Endodermal cell (in vitro differentiated cells): ENCODE measurements at regions not wholly inside any gene's neighbourhood (a gene's known extent, or its start where the extent isn't known, plus 50 kb on each side); places are given as distances from the start of the nearest gene placed in this dataset.

ENCODE experiments used
- DNase-seq: peaks from one replicate; pipeline ENCODE4 v3.0.0-alpha.2; 2017
- H3K27ac ChIP-seq: 2 replicates; pipeline ENCODE4 v1.5.1; 2013; ENCODE audit warnings: mild to moderate bottlenecking, low read depth, low read length, moderate library complexity
- H3K27me3 ChIP-seq: 2 replicates; pipeline ENCODE4 v1.6.1; 2013; ENCODE audit warnings: mild to moderate bottlenecking, low read length, moderate library complexity; ENCODE audit not compliant: insufficient read depth, control insufficient read depth, poor library complexity, severe bottlenecking
- H3K36me3 ChIP-seq: 2 replicates; pipeline ENCODE4 v1.7.0; 2013; ENCODE audit warnings: mild to moderate bottlenecking, low read length, moderate library complexity; ENCODE audit not compliant: control insufficient read depth, insufficient read depth
- H3K4me1 ChIP-seq: one replicate; pipeline ENCODE4 v1.7.0; 2013; ENCODE audit warnings: low read length; ENCODE audit not compliant: control insufficient read depth, insufficient read depth
- H3K4me3 ChIP-seq: 2 replicates; pipeline ENCODE4 v1.5.1; 2013; ENCODE audit warnings: mild to moderate bottlenecking, low read length, moderate library complexity
- H3K9ac ChIP-seq: 2 replicates; pipeline ENCODE4 v1.6.1; 2013; ENCODE audit warnings: mild to moderate bottlenecking, low read length, moderate library complexity; ENCODE audit not compliant: poor library complexity, severe bottlenecking; ENCODE audit errors: extremely low read depth
- H3K9me3 ChIP-seq: 2 replicates; pipeline ENCODE4 v1.6.1; 2013; ENCODE audit warnings: mild to moderate bottlenecking, low read length, moderate library complexity; ENCODE audit not compliant: control insufficient read depth
- H3K27ac Mint-ChIP-seq: 2 replicates; pipeline ENCODE4 v1.8.0; 2020; ENCODE audit warnings: mixed read lengths
- H3K27me3 Mint-ChIP-seq: 2 replicates; pipeline ENCODE4 v1.8.0; 2021; ENCODE audit warnings: mild to moderate bottlenecking, mixed read lengths; ENCODE audit not compliant: insufficient read depth
- H3K36me3 Mint-ChIP-seq: 2 replicates; pipeline ENCODE4 v1.8.0; 2020; ENCODE audit warnings: low read depth, mixed read lengths
- H3K4me1 Mint-ChIP-seq: 2 replicates; pipeline ENCODE4 v1.8.0; 2020; ENCODE audit warnings: mixed read lengths
- H3K4me3 Mint-ChIP-seq: 2 replicates; pipeline ENCODE4 v1.8.0; 2020; ENCODE audit warnings: mild to moderate bottlenecking, moderate library complexity, mixed read lengths
- H3K9me3 Mint-ChIP-seq: 2 replicates; pipeline ENCODE4 v1.8.0; 2020; ENCODE audit warnings: mild to moderate bottlenecking, mixed read lengths
- CTCF ChIP-seq: fragments of 200-600 bp; sonication (generic); conservative IDR thresholded peaks from 2 replicates; pipeline ENCODE4 v1.5.0; 2021; ENCODE audit warnings: antibody characterized with exemption, mild to moderate bottlenecking
- WGBS, 2 experiments: methylation state at CpG; one replicate each; pipeline versions ENCODE4 v1.1.5 to v1.1.7; 2013; ENCODE audit warnings: missing lambda C conversion rate in 2 of 2, mixed read lengths in 1 of 2; ENCODE audit not compliant: insufficient coverage in 1 of 2, insufficient read length in 1 of 2; 5-methylcytosine and 5-hydroxymethylcytosine counted together

GRCh38 chr9:106738109-106738508, 124.9 kb upstream of the ZNF462 start:
- no peak overlapping the region for H3K27ac Mint-ChIP-seq
- Histone ChIP-seq H3K4me1 (no peaks in the 10 kb centered on the region), H3K9me3 (no peaks in the 10 kb centered on the region), H3K9ac (no peak overlapping the region), H3K36me3 (no peaks in the 10 kb centered on the region), H3K27me3 (no peaks in the 10 kb centered on the region), H3K27ac (no peak overlapping the region), H3K4me3 (no peak overlapping the region)
- H3K4me3 Mint-ChIP-seq, result no peak overlapping the region
- peaks cover 2% of the 10 kb centered on the region for H3K4me1 Mint-ChIP-seq
- no peak for DNase-seq
- no peaks in the 10 kb centered on the region for H3K36me3 Mint-ChIP-seq
- no CpG with 5 or more reads among the region's 1 CpG for WGBS, 2 experiments
- TF ChIP-seq CTCF, result no peak
- no peaks in the 10 kb centered on the region for H3K27me3 Mint-ChIP-seq
- no peaks in the 10 kb centered on the region for H3K9me3 Mint-ChIP-seq

GRCh38 chr9:106745457-106745856, 117.5 kb upstream of the ZNF462 start:
- H3K9me3 ChIP-seq, result no peaks in the 10 kb centered on the region
- no peaks in the 10 kb centered on the region for H3K4me1 ChIP-seq
- H3K27ac Mint-ChIP-seq, result no peak overlapping the region
- no peaks in the 10 kb centered on the region for H3K9me3 Mint-ChIP-seq
- TF ChIP-seq CTCF, result no peak
- H3K4me3 Mint-ChIP-seq, result no peak overlapping the region
- H3K4me3 ChIP-seq, result no peak overlapping the region
- no peak overlapping the region for H3K27ac ChIP-seq
- 100% methylated on average over 1 of the region's 1 CpG; no CpG with 5 or more reads in 1 of the 2 experiments for WGBS, 2 experiments
- no peaks in the 10 kb centered on the region for H3K27me3 ChIP-seq
- DNase-seq, result no peak
- no peak overlapping the region for H3K9ac ChIP-seq
- H3K36me3 Mint-ChIP-seq, result no peaks in the 10 kb centered on the region
- H3K27me3 Mint-ChIP-seq, result peaks cover 27% of the 10 kb centered on the region
- no peaks in the 10 kb centered on the region for H3K36me3 ChIP-seq
- peaks cover 1% of the 10 kb centered on the region for H3K4me1 Mint-ChIP-seq

GRCh38 chr9:106745876-106746275, 117.1 kb upstream of the ZNF462 start:
- Histone ChIP-seq H3K9me3 (no peaks in the 10 kb centered on the region), H3K4me1 (no peaks in the 10 kb centered on the region), H3K27me3 (no peaks in the 10 kb centered on the region), H3K36me3 (no peaks in the 10 kb centered on the region), H3K4me3 (no peak overlapping the region), H3K27ac (no peak overlapping the region), H3K9ac (no peak overlapping the region)
- Mint-ChIP-seq H3K9me3 (no peaks in the 10 kb centered on the region), H3K27me3 (peaks cover 31% of the 10 kb centered on the region), H3K27ac (no peak overlapping the region), H3K36me3 (no peaks in the 10 kb centered on the region), H3K4me3 (no peak overlapping the region), H3K4me1 (no peaks in the 10 kb centered on the region)
- TF ChIP-seq CTCF, result no peak
- no peak for DNase-seq
